ENCODE measurements at regions not wholly inside any gene's neighbourhood (a gene's known extent, or its start where the extent isn't known, plus 50 kb on each side); places are given as distances from the start of the nearest gene placed in this dataset.

DNA sequence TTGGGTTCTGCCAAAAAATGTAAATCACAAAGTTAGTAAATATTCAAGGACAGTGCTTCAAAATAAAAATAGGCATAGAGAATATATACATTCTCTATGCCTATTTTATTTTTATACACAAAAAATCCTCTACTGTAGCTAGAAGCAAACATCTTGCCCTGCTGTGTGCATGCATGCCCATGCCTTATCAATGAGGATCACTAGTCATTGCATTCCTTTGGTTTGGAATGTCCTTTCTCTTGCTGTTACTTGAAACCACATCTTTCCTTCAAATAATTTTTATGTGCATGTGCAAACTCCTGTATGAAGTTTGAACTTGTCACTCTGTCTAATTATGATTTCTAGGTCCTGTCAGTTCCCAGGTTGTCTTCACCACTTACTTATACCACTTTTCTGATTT, 278.9 kb upstream of the IZUMO3 start:
- Histone ChIP-seq H3K27ac (ENCODE audit: insufficient read depth, low read length) (no peak overlapping the region), H3K4me2 (ENCODE audit: low read depth, low read length) (no peak overlapping the region), H2AK5ac (ENCODE audit: low read depth, low read length) (no peak overlapping the region), H3K4me3 (ENCODE audit: insufficient read depth, low read depth, low read length) (no peak overlapping the region), H2BK15ac (ENCODE audit: low read depth, low read length) (no peak overlapping the region), H3K4me1 (ENCODE audit: control insufficient read depth, insufficient read depth, low read length) (no peaks in the 10 kb centered on the region), H3K79me1 (ENCODE audit: low read depth in 1 of 2, low read length in 2 of 2) (no peaks in the 10 kb centered on the region), H4K91ac (ENCODE audit: insufficient read depth, low read depth, low read length) (no peak overlapping the region), H4K8ac (ENCODE audit: low read depth in 2 of 2, low read length in 2 of 2) (no peak overlapping the region), H2AFZ (replicated peaks; ENCODE audit: low read length, poor library complexity) (no peak overlapping the region), H3K27me3 (ENCODE audit: control insufficient read depth, insufficient read depth, low read length) (no peaks in the 10 kb centered on the region), H3K4ac (ENCODE audit: low read depth, low read length) (no peak overlapping the region), H3K36me3 (ENCODE audit: control insufficient read depth, insufficient read depth, low read length) (no peaks in the 10 kb centered on the region), H4K20me1 (ENCODE audit: insufficient read depth, low read length) (no peaks in the 10 kb centered on the region), H4K5ac (ENCODE audit: low read depth, low read length) (no peak overlapping the region), H3K9me1 (ENCODE audit: insufficient read depth, low read length) (no peaks in the 10 kb centered on the region), H3K9ac (ENCODE audit: low read depth, low read length) (no peak overlapping the region), H3K56ac (ENCODE audit: extremely low read depth, insufficient read depth, low read length) (no peak overlapping the region), H3K9me3 (ENCODE audit: control insufficient read depth, insufficient read depth, low read length) (no peaks in the 10 kb centered on the region), H2BK20ac (ENCODE audit: low read depth, low read length) (no peak overlapping the region), H3K18ac (ENCODE audit: low read depth, low read length) (no peak overlapping the region), H2BK120ac (ENCODE audit: low read depth, low read length) (no peak overlapping the region), H2AK9ac (replicated peaks; ENCODE audit: low read depth, low read length, poor library complexity) (no peak overlapping the region), H3K23ac (ENCODE audit: low read depth, low read length) (no peak overlapping the region), H2BK5ac (ENCODE audit: low read depth, low read length, poor library complexity, severe bottlenecking) (no peak overlapping the region), H3K14ac (replicated peaks; ENCODE audit: low read depth, low read length) (no peak overlapping the region)
- intact Hi-C loops (cut with micrococcal nuclease) (no loop called here), in situ Hi-C loops (cut with MboI; ENCODE audit: low sequenced_read_pairs) (no loop called here), dilution Hi-C loops (cut with HindIII; ENCODE audit: low sequenced_read_pairs, unreplicated experiment) (no loop called here)
- ATAC-seq (ENCODE audit: low read depth) (no peak), DNase-seq (no peak)
- BruUV-seq (replicated peaks) = no TSS peak
- ChIA-PET POLR2A (ENCODE audit: unreplicated experiment) (no interaction called here), CTCF (no interaction called here)
- TF ChIP-seq BHLHE40 (IDR thresholded peaks at IDR 0.05; ENCODE audit: low read depth, low read length) (no peak), CHD1 (IDR thresholded peaks at IDR 0.05; ENCODE audit: low read depth, low read length) (no peak), MAFK (IDR thresholded peaks at IDR 0.05; ENCODE audit: low read depth, low read length) (no peak), MXI1 (IDR thresholded peaks at IDR 0.05; ENCODE audit: borderline replicate concordance, low read depth, low read length) (no peak)

Measured in IMR-90 (cell line).